ENCODE measurements at regions not wholly inside any gene's neighbourhood (a gene's known extent, or its start where the extent isn't known, plus 50 kb on each side); places are given as distances from the start of the nearest gene placed in this dataset.

GRCh38 chr20:39795401-39796272 is 833.5 kb downstream of the DHX35 start:
- DNase-seq = no peak

GRCh38 chr20:39792334-39792733 is 830.2 kb downstream of the DHX35 start:
- DNase-seq = no peak

- no peak for DNase-seq
These were observed 827.3 kb downstream of the DHX35 start for GRCh38 chr20:39789411-39789810.

GRCh38 chr20:39785252-39785917 is 823.2 kb downstream of the DHX35 start:
- no peak for DNase-seq

GRCh38 chr20:39784693-39785092 is 822.5 kb downstream of the DHX35 start:
- no peak for DNase-seq

- DNase-seq = no peak
These were observed 816.9 kb downstream of the DHX35 start for GRCh38 chr20:39778847-39779604.

GRCh38 chr20:39778431-39778830 is 816.3 kb downstream of the DHX35 start:
- DNase-seq = no peak

GRCh38 chr20:39777610-39778009 is 815.5 kb downstream of the DHX35 start:
- no peak for DNase-seq

- no peak for DNase-seq
These were observed 813.0 kb downstream of the DHX35 start for GRCh38 chr20:39775110-39775509.

- DNase-seq = no peak
These were observed 811.3 kb downstream of the DHX35 start for GRCh38 chr20:39773380-39774000.

GRCh38 chr20:39767352-39767751 is 805.2 kb downstream of the DHX35 start:
- no peak for DNase-seq

GRCh38 chr20:39766333-39766732 is 804.2 kb downstream of the DHX35 start:
- no peak for DNase-seq

- DNase-seq = no peak
These were observed 800.6 kb downstream of the DHX35 start for GRCh38 chr20:39762716-39763115.

- DNase-seq = no peak
These were observed 796.7 kb downstream of the DHX35 start for GRCh38 chr20:39758876-39759275.

- no peak for DNase-seq
These were observed 794.7 kb downstream of the DHX35 start for GRCh38 chr20:39756828-39757227.

- no peak for DNase-seq
These were observed 794.2 kb downstream of the DHX35 start for GRCh38 chr20:39756369-39756768.

GRCh38 chr20:39752262-39752876 is 790.2 kb downstream of the DHX35 start:
- no peak for DNase-seq

- DNase-seq = no peak
These were observed 789.5 kb downstream of the DHX35 start for GRCh38 chr20:39751557-39752137.

- DNase-seq = no peak
These were observed 783.2 kb downstream of the DHX35 start for GRCh38 chr20:39745380-39745779.

GRCh38 chr20:39738651-39739050 is 776.5 kb downstream of the DHX35 start:
- no peak for DNase-seq

- DNase-seq = peak; percentile 16
These were observed 774.5 kb downstream of the DHX35 start for GRCh38 chr20:39736434-39737327.
